ENCODE measurements at regions not wholly inside any gene's neighbourhood (a gene's known extent, or its start where the extent isn't known, plus 50 kb on each side); places are given as distances from the start of the nearest gene placed in this dataset.
A peak's percentile ranks its signal among the peaks of the same experiment; 100 is the strongest.

DNA sequence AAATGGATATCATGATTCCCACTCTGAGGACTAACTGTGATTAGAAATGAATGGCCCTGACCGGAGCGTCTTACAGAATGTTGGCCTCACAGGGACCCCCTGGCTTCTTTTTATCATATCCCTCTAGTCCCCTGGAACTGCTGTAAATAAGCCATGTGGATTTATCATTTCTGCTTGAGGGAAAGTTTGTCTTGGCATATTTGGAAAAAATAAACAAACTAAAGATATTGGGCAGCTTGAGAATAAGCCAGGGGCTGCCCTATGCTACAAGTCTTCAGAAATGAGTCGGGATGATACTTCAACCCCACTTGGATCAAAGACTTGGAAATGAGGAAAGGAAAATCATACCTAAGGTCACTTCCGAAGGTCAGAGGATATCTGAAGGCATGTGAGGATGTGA lies 179.1 kb downstream of the THBS2 start:
- Histone ChIP-seq H3K36me3 (no peaks in the 10 kb centered on the region), H3K4me1 (peaks cover 0 to 67% (median 56%) of the 10 kb centered on the region in 4 donors), H3K27ac (peak overlapping the region; percentile 62 to 89 (median 84)), H3K27me3 (no peaks in the 10 kb centered on the region), H3K9me3 (no peaks in the 10 kb centered on the region), H3K4me3 (no peak overlapping the region)
- DNase-seq = no peak
- intact Hi-C loops (cut with DNase I) = loop anchor here (5.0 to 10.0 kb wide), 3 partner anchors 90 to 450 kb away; no protein-coding TSS in a partner anchor
- WGBS, 2 donors = 61 to 65% methylated on average over 4 of the region's 4 CpGs
- TF ChIP-seq, protein P1, sequence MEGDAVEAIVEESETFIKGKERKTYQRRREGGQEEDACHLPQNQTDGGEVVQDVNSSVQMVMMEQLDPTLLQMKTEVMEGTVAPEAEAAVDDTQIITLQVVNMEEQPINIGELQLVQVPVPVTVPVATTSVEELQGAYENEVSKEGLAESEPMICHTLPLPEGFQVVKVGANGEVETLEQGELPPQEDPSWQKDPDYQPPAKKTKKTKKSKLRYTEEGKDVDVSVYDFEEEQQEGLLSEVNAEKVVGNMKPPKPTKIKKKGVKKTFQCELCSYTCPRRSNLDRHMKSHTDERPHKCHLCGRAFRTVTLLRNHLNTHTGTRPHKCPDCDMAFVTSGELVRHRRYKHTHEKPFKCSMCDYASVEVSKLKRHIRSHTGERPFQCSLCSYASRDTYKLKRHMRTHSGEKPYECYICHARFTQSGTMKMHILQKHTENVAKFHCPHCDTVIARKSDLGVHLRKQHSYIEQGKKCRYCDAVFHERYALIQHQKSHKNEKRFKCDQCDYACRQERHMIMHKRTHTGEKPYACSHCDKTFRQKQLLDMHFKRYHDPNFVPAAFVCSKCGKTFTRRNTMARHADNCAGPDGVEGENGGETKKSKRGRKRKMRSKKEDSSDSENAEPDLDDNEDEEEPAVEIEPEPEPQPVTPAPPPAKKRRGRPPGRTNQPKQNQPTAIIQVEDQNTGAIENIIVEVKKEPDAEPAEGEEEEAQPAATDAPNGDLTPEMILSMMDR (IDR thresholded peaks at IDR 0.05) = no peak
- TF ChIP-seq EP300 (IDR thresholded peaks at IDR 0.05) (no peak), POLR2AphosphoS5 (IDR thresholded peaks at IDR 0.05) (no peak), POLR2A (IDR thresholded peaks at IDR 0.05) (no peak)

DNA sequence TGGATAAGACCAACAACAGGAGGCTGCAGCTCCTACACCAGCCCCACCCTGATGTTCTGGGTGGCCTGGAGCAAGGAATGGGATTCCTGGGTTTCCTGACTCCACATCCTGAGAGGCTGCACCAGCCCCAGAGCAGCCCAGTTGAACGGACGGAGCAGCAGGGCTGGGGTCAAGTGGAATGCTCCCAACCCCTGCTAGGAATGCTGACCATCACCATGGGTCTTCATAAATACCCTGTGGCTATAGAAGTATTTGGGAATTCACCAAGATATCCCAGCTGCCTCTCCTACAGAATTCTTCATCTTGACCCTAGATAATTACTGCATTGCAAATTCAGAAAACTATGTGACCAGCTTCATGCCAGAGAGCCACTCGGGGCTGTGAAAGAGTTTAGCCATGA lies 180.3 kb downstream of the THBS2 start:
- H3K27me3 ChIP-seq = no peaks in the 10 kb centered on the region
- H3K36me3 ChIP-seq = no peaks in the 10 kb centered on the region
- WGBS, 2 donors = 72 to 79% methylated on average over 3 of the region's 3 CpGs
- peaks cover 0 to 67% (median 60%) of the 10 kb centered on the region in 4 donors for H3K4me1 ChIP-seq
- H3K27ac ChIP-seq = peak overlapping the region in 3 of 4 donors; percentile 82 to 89 (median 85)
- H3K9me3 ChIP-seq = no peaks in the 10 kb centered on the region
- TF ChIP-seq, protein P1 (IDR thresholded peaks at IDR 0.05) = no peak
- no peak for TF ChIP-seq POLR2AphosphoS5 (IDR thresholded peaks at IDR 0.05)
- TF ChIP-seq POLR2A (IDR thresholded peaks at IDR 0.05) = no peak
- no peak for TF ChIP-seq EP300 (IDR thresholded peaks at IDR 0.05)
- intact Hi-C loops (cut with DNase I) = loop anchor here (5.0 to 10.0 kb wide), 3 partner anchors 89 to 451 kb away; no protein-coding TSS in a partner anchor
- no peak for DNase-seq
- H3K4me3 ChIP-seq = no peak overlapping the region

DNA sequence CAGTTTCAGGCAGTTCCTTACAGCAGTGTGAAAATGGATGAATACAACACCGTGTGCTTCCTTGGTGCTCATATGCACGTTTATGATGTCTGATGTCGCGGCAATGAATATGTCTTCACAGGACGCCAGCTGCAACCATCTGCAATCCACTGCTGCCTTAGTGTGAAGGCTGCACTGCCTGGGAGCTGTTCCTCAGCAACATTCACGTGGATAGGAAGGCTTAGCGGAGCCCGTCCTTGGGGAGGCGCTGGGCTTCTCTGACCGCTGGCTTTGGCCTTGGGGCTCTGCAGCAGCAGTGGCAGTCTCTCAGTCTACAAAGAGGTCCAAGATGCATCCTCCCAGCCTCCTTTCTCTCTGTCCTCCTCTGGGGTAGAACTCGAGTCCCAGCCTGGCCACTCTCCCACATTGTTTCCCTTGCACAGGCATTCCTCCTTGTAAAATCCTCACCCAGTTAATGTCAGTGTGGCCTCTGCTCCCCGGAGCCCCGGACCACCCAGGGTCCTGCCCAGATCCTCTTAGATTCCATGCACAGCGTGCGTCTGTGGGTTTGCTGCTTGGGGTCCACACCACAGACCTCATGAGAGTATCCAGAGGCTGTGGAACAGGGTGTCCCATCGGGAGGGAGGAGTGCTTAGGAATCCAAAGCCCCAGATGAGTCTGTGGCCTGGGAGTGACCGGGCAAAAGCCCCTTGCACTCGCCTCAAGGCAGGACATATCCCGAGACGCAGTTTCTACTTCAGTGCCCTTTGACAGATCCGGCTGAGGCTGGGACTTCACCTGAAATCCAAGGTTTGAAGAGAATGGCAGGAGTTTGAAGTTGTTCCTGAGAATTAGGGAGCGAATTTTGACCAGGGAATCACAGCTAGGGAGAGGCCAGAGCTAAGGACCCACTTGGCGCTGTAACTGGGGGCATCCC lies 181.3 kb downstream of the THBS2 start:
- WGBS, 2 donors = 76 to 83% methylated on average over 23 of the region's 23 CpGs
- no peaks in the 10 kb centered on the region for H3K36me3 ChIP-seq
- no peak overlapping the region for H3K4me3 ChIP-seq
- no peak for DNase-seq
- TF ChIP-seq POLR2A (IDR thresholded peaks at IDR 0.05) = no peak
- TF ChIP-seq, protein P1 (IDR thresholded peaks at IDR 0.05) = no peak
- TF ChIP-seq POLR2AphosphoS5 (IDR thresholded peaks at IDR 0.05) = no peak
- TF ChIP-seq EP300 (IDR thresholded peaks at IDR 0.05) = no peak
- peak overlapping the region in 3 of 4 donors; percentile 73 to 89 (median 85) for H3K27ac ChIP-seq
- no peaks in the 10 kb centered on the region for H3K27me3 ChIP-seq
- H3K4me1 ChIP-seq = peaks cover 0 to 67% (median 60%) of the 10 kb centered on the region in 4 donors
- intact Hi-C loops (cut with DNase I) = loop anchor here (5.0 to 10.0 kb wide), 3 partner anchors 88 to 452 kb away; no protein-coding TSS in a partner anchor
- H3K9me3 ChIP-seq = no peaks in the 10 kb centered on the region

DNA sequence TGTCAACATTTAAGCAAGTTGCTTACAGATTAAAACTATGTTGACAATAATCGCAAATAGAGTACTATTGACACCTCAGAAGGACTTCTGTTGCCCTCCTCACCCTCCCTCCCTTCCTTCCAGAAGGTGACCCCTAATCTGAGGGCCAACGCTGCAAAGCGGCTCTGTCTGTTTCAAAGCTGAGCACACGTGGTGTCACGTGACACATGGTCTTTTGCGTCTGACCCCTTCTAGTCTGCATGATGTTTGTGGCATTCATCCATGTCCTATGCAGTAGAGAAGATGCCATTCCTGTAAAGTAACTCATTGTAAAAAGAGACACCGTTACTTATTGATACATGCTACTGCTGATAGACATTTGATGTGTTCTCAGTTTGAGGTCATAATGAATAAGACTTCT lies 182.3 kb downstream of the THBS2 start:
- WGBS, 2 donors = 70 to 83% methylated on average over 7 of the region's 7 CpGs
- Histone ChIP-seq H3K36me3 (no peaks in the 10 kb centered on the region), H3K4me3 (no peak overlapping the region), H3K4me1 (peaks cover 0 to 66% (median 60%) of the 10 kb centered on the region in 4 donors), H3K9me3 (no peaks in the 10 kb centered on the region), H3K27ac (peak overlapping the region; percentile 62 to 89 (median 79)), H3K27me3 (no peaks in the 10 kb centered on the region)
- intact Hi-C loops (cut with DNase I) = loop anchor here (2.0 to 10.0 kb wide), 4 partner anchors 87 to 453 kb away; no protein-coding TSS in a partner anchor
- no peak for DNase-seq
- TF ChIP-seq POLR2A (IDR thresholded peaks at IDR 0.05) (no peak), POLR2AphosphoS5 (IDR thresholded peaks at IDR 0.05) (no peak), EP300 (IDR thresholded peaks at IDR 0.05) (no peak)
- TF ChIP-seq, protein P1 (IDR thresholded peaks at IDR 0.05) = no peak
